HepG2 (cell line): ENCODE measurements at regions not wholly inside any gene's neighbourhood (a gene's known extent, or its start where the extent isn't known, plus 50 kb on each side); places are given as distances from the start of the nearest gene placed in this dataset.

Source experiments
- CREB1 ChIP-seq, 2 experiments: fragments of 450-650 bp in 1 of 2; IDR thresholded peaks; 2 replicates each; pipeline ENCODE4 v1.6.1; 2016 to 2017; ENCODE audit warnings: control low read depth in 1 of 2, mild to moderate bottlenecking in 1 of 2, missing compliant biosample characterization in 1 of 2, missing genetic modification characterization in 1 of 2
- SUZ12 ChIP-seq: fragments of 150-350 bp; IDR thresholded peaks from 2 replicates; pipeline ENCODE4 v1.6.1; 2014; ENCODE audit warnings: low read depth, low read length
- ZBTB49 ChIP-seq: sonication (generic); formaldehyde crosslinking; IDR thresholded peaks from 2 replicates; pipeline ENCODE4 v1.4.0; 2020; ENCODE audit warnings: missing genetic modification reagents, borderline replicate concordance
- ZNF431 ChIP-seq: sonication (generic); formaldehyde crosslinking; IDR thresholded peaks from 2 replicates; pipeline ENCODE4 v1.9.0; 2022; ENCODE audit warnings: missing genetic modification reagents, low read depth, mild to moderate bottlenecking, borderline replicate concordance
- TF ChIP-seq, protein P1 (sequence below): sonication (generic); formaldehyde crosslinking; IDR thresholded peaks from 2 replicates; pipeline ENCODE4 v1.8.0; 2022; ENCODE audit warnings: mild to moderate bottlenecking, missing genetic modification reagents
- TF ChIP-seq, protein P2 (sequence below): sonication (generic); formaldehyde crosslinking; IDR thresholded peaks from 2 replicates; pipeline ENCODE4 v1.5.0; 2020; ENCODE audit warnings: mild to moderate bottlenecking, missing genetic modification reagents, moderate library complexity

DNA sequence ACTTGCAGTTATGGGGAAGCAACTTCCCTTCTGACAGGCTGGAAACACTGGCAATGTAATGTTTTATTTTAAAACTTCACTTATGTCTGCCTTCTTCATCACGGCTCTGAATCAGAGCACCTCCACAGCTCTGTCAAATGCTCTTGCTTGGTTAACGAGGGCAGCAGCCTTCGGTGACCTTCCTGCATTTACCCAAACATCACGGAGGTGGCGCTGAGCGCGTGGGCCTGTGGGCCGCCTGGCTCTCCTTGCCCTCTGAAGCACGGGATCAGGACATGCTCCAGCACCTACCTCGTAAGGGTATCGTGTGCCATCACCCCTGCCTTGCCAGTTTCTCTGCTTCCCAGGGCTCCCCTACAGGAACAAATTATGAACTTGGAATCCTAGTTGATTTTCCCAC, 310.0 kb downstream of the TEX29 start:
- no peak for TF ChIP-seq ZNF431 (CRISPR knock-in tag)
- TF ChIP-seq, protein P1, sequence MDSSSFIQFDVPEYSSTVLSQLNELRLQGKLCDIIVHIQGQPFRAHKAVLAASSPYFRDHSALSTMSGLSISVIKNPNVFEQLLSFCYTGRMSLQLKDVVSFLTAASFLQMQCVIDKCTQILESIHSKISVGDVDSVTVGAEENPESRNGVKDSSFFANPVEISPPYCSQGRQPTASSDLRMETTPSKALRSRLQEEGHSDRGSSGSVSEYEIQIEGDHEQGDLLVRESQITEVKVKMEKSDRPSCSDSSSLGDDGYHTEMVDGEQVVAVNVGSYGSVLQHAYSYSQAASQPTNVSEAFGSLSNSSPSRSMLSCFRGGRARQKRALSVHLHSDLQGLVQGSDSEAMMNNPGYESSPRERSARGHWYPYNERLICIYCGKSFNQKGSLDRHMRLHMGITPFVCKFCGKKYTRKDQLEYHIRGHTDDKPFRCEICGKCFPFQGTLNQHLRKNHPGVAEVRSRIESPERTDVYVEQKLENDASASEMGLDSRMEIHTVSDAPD (CRISPR knock-in tag): no peak
- no peak for TF ChIP-seq SUZ12
- no peak for TF ChIP-seq CREB1 (IDR thresholded peaks at IDR 0.05)
- no peak for TF ChIP-seq CREB1 (CRISPR knock-in tag; IDR thresholded peaks at IDR 0.05)
- TF ChIP-seq, protein P2, sequence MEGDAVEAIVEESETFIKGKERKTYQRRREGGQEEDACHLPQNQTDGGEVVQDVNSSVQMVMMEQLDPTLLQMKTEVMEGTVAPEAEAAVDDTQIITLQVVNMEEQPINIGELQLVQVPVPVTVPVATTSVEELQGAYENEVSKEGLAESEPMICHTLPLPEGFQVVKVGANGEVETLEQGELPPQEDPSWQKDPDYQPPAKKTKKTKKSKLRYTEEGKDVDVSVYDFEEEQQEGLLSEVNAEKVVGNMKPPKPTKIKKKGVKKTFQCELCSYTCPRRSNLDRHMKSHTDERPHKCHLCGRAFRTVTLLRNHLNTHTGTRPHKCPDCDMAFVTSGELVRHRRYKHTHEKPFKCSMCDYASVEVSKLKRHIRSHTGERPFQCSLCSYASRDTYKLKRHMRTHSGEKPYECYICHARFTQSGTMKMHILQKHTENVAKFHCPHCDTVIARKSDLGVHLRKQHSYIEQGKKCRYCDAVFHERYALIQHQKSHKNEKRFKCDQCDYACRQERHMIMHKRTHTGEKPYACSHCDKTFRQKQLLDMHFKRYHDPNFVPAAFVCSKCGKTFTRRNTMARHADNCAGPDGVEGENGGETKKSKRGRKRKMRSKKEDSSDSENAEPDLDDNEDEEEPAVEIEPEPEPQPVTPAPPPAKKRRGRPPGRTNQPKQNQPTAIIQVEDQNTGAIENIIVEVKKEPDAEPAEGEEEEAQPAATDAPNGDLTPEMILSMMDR (CRISPR knock-in tag): no peak
- no peak for TF ChIP-seq ZBTB49
